Coronary artery (tissue), 2 donors: ENCODE measurements at regions not wholly inside any gene's neighbourhood (a gene's known extent, or its start where the extent isn't known, plus 50 kb on each side); places are given as distances from the start of the nearest gene placed in this dataset.

ENCODE experiments used
- DNase-seq: peaks from one replicate; pipeline ENCODE4 v3.0.0-alpha.2; 2017; ENCODE audit warnings: low spot score
- H3K27ac ChIP-seq, 2 donors: fragments of 200-600 bp; sonication (generic); one replicate each; pipeline ENCODE4 v1.5.1; 2016 to 2019
- H3K4me3 ChIP-seq: fragments of 200-600 bp; sonication (generic); 2 replicates; pipeline ENCODE4 v1.5.1; 2016; ENCODE audit warnings: mild to moderate bottlenecking, moderate library complexity
- TF ChIP-seq, protein P1 (sequence below): fragments of 200-600 bp; sonication (generic); IDR thresholded peaks from one replicate; pipeline ENCODE4 v1.5.1; 2019; ENCODE audit warnings: antibody characterized with exemption

DNA sequence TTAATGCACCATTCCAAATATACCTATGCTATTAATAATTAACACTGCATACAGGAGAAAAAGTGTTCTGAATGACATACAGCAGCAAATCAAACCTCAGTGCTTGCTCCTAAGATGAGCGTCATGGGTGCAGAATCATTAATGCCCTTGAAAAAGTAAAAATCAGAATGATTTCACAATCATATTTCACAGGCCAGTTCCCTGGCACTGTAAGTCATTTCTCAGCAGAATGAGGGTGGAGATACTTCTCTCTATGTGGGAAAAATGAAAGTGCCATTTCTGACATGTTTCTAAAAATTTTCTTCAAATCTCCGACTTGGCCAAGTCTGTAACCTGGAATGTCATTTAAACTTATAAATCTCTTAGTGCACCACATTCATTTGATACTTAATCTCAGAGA lies 549.8 kb upstream of the AGTR1 start:
- no peak overlapping the region for H3K27ac ChIP-seq
- no peak for DNase-seq
- TF ChIP-seq, protein P1, sequence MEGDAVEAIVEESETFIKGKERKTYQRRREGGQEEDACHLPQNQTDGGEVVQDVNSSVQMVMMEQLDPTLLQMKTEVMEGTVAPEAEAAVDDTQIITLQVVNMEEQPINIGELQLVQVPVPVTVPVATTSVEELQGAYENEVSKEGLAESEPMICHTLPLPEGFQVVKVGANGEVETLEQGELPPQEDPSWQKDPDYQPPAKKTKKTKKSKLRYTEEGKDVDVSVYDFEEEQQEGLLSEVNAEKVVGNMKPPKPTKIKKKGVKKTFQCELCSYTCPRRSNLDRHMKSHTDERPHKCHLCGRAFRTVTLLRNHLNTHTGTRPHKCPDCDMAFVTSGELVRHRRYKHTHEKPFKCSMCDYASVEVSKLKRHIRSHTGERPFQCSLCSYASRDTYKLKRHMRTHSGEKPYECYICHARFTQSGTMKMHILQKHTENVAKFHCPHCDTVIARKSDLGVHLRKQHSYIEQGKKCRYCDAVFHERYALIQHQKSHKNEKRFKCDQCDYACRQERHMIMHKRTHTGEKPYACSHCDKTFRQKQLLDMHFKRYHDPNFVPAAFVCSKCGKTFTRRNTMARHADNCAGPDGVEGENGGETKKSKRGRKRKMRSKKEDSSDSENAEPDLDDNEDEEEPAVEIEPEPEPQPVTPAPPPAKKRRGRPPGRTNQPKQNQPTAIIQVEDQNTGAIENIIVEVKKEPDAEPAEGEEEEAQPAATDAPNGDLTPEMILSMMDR, result no peak
- no peak overlapping the region for H3K4me3 ChIP-seq

DNA sequence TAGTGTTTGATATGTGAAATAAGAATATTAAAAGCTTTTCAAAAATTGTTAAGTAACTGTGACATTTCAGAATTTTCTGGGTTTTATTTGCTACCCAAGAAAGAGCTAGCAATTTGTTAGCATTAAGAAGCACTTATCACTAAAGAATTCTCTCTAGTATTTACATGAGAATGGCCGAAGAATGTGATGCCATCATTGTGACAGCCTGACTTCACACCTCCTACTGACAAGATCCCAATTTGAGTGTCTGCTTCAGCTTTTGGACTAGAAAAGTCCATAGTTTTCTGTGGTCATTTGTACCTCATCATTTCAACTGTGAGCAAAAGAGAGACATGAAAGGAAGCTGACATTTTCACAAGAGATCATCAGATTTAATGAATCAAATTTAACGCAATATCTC lies 548.1 kb upstream of the AGTR1 start:
- TF ChIP-seq, protein P1, result no peak
- Histone ChIP-seq H3K27ac (no peak overlapping the region), H3K4me3 (no peak overlapping the region)
- no peak for DNase-seq

DNA sequence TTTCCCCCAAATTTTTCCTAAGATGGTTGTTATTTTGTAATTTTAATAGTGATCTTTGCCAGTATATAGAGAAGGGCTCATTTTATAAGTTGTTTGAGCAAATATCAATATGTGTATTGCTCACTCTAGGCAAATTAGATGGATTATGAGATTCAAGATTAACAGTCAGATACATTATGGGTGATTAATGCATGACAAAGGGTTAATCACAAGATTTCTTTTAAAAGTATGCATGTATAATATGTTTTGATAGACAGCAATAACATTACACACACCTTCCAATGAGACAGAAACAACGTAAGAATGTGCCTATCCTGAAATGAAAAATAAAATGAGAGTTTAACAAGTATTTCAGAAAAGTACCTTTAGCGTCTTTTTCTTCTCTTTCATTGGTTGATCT lies 547.6 kb upstream of the AGTR1 start:
- Histone ChIP-seq H3K4me3 (no peak overlapping the region), H3K27ac (no peak overlapping the region)
- TF ChIP-seq, protein P1, result no peak
- no peak for DNase-seq

DNA sequence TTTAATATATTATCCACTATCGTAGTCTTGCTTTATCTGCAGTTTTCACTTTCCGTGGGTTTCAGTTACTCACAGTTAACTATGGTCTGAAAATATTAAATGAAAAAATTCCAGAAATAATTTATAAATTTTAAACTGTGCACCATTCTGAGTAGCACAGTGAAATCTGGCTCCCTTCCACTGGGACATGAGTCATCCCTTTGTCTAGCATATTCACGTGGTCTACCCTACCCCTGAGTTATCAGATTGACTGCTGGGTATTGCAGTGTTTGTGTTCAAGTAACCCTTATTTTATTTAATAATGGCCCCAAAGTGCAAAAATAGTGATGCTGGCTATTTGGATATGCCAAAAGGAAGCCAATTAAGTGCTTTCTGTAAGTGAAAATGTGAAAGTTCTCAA lies 539.5 kb upstream of the AGTR1 start:
- H3K27ac ChIP-seq, result no peak overlapping the region
- no peak overlapping the region for H3K4me3 ChIP-seq
- DNase-seq, result no peak
- TF ChIP-seq, protein P1, result no peak

DNA sequence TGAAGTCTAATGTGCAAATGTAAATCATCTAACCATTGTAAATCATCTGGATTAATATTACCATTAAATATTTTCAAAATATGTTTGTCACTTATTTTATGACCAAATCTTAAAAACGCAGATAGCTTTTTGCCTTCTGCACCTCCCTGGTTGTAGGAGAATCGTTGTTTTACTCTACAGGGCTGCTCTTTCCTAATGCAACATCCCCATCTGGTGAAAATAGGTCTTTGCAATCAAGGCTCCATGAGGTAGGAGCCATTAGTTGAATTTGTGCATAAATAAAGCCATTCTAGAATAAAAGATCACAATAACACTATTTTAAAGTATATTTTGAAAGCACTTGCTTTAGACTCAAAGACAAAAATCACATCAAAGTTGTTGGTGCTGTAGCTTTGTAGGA lies 535.6 kb upstream of the AGTR1 start:
- no peak overlapping the region for H3K27ac ChIP-seq
- no peak overlapping the region for H3K4me3 ChIP-seq
- no peak for DNase-seq
- TF ChIP-seq, protein P1, result no peak

DNA sequence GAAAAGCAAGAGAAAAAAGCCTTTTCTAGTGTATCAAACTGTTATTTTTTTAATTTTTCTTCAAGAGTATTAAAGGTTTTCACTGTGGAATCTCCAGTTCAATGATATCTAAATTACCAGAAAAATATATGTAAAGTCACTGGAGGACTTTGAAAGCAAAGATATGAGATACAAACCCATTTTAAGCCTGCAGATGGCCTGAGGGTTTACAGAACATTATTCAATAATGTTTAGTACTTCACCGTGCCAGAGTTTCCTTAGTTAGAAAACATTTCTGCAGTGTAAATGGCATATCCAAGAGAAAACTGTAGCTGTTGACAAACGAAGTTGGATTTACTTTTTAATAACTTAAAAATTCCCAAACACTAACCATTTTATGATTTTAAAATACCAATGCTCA lies 529.4 kb upstream of the AGTR1 start:
- no peak for DNase-seq
- no peak overlapping the region for H3K4me3 ChIP-seq
- TF ChIP-seq, protein P1, result no peak
- H3K27ac ChIP-seq, result no peak overlapping the region

DNA sequence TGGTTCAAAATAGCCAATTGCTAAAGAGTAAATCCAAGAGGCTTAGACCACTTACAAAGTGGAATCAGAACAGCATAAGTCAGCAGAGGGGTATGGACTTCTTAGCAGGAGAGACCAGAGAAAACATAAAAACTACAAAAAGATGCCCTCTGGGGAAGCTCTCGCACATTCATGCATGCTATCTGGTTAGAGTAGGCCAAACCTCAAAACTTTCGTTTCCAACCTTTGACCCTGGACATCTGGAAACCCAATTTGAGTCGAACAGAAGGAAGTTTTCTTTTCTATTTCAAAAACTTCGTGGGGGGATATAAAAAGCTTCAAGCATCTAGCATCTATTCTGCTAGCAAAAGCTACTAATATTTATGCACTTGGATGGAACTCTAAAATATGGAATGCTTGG lies 523.9 kb upstream of the AGTR1 start:
- DNase-seq, result no peak
- TF ChIP-seq, protein P1, result no peak

More for the DNA sequence above, 523.9 kb upstream of the AGTR1 start:
- Histone ChIP-seq H3K27ac (no peak overlapping the region), H3K4me3 (no peak overlapping the region)
